SK-N-MC (cell line): ENCODE measurements at regions not wholly inside any gene's neighbourhood (a gene's known extent, or its start where the extent isn't known, plus 50 kb on each side); places are given as distances from the start of the nearest gene placed in this dataset.

Experiments
- EZH2 ChIP-seq: fragments of 200-600 bp; sonication (generic); IDR thresholded peaks from one replicate; pipeline ENCODE4 v1.6.1; 2017; ENCODE audit warnings: antibody characterized with exemption
- FOXP2 ChIP-seq: optimal IDR thresholded peaks from 2 replicates; pipeline ENCODE3; 2011; ENCODE audit warnings: mild to moderate bottlenecking, moderate library complexity; ENCODE audit not compliant: insufficient read depth; ENCODE audit errors: extremely low read length, control extremely low read depth
- POLR2AphosphoS5 ChIP-seq: IDR thresholded peaks from 2 replicates; pipeline ENCODE4 v1.6.1; 2012; ENCODE audit warnings: mild to moderate bottlenecking, low read depth, low read length, borderline replicate concordance

- no peak for TF ChIP-seq POLR2AphosphoS5
- no peak for TF ChIP-seq EZH2
- no peak for TF ChIP-seq FOXP2
These were observed 529.9 kb upstream of the MMS22L start for GRCh38 chr6:97812940-97813339.
